Keratinocyte (primary cell): ENCODE measurements at regions not wholly inside any gene's neighbourhood (a gene's known extent, or its start where the extent isn't known, plus 50 kb on each side); places are given as distances from the start of the nearest gene placed in this dataset.

Experiments used
- DNase-seq: peaks from one replicate; pipeline ENCODE4 v3.0.0-alpha.2; 2011; ENCODE audit warnings: low read depth, missing footprints, low spot score
- FAIRE-seq: peaks from 2 replicates; lab custom pipeline; 2011; peaks lifted over from hg19 to GRCh38; lab: Jason Lieb, UNC
- H2AFZ ChIP-seq: 2 replicates; pipeline ENCODE4 v1.6.0; 2012; ENCODE audit warnings: low read length, control low read depth, inconsistent platforms; ENCODE audit not compliant: control insufficient read depth
- H3K27ac ChIP-seq: 2 replicates; pipeline ENCODE4 v1.5.1; 2011; ENCODE audit warnings: low read length; ENCODE audit not compliant: control insufficient read depth, insufficient read depth
- H3K27me3 ChIP-seq: 3 replicates; pipeline ENCODE4 v1.6.0; 2011; ENCODE audit warnings: low read length; ENCODE audit not compliant: control insufficient read depth, insufficient read depth; ENCODE audit errors: extremely low read depth
- H3K36me3 ChIP-seq, 2 experiments: 2 replicates in 1 of 2; 3 replicates in 1 of 2; pipeline ENCODE4 v1.5.1; 2011; ENCODE audit warnings: low read length in 2 of 2, mild to moderate bottlenecking in 1 of 2; ENCODE audit not compliant: control insufficient read depth in 2 of 2, insufficient read depth in 2 of 2; ENCODE audit errors: extremely low read depth in 1 of 2
- H3K4me1 ChIP-seq: 3 replicates; pipeline ENCODE4 v1.5.1; 2011; ENCODE audit warnings: low read length; ENCODE audit not compliant: control insufficient read depth, insufficient read depth; ENCODE audit errors: extremely low read depth
- H3K4me2 ChIP-seq: 3 replicates; pipeline ENCODE4 v1.6.0; 2011; ENCODE audit warnings: low read depth, low read length; ENCODE audit not compliant: control insufficient read depth, insufficient read depth; ENCODE audit errors: extremely low read depth
- H3K4me3 ChIP-seq, 3 experiments: fragments of 200-600 bp in 1 of 3; sonication (generic) in 1 of 3; 2 replicates in 2 of 3; 3 replicates in 1 of 3; pipeline ENCODE4 v1.5.1; 2011 to 2016; ENCODE audit warnings: low read length in 3 of 3, mild to moderate bottlenecking in 3 of 3, control low read depth in 2 of 3, inconsistent platforms in 1 of 3, low read depth in 1 of 3, mixed read lengths in 1 of 3, mixed run types in 1 of 3, moderate library complexity in 1 of 3; ENCODE audit not compliant: control insufficient read depth in 2 of 3, insufficient read depth in 2 of 3; ENCODE audit errors: extremely low read depth in 1 of 3
- H3K79me2 ChIP-seq: 2 replicates; pipeline ENCODE4 v1.6.0; 2012; ENCODE audit warnings: low read length; ENCODE audit not compliant: control insufficient read depth, insufficient read depth
- H3K9ac ChIP-seq: 3 replicates; pipeline ENCODE4 v1.6.0; 2011; ENCODE audit warnings: low read length; ENCODE audit not compliant: control insufficient read depth, insufficient read depth; ENCODE audit errors: extremely low read depth
- H3K9me1 ChIP-seq: 3 replicates; pipeline ENCODE4 v1.6.0; 2011; ENCODE audit warnings: low read length; ENCODE audit not compliant: control insufficient read depth, insufficient read depth; ENCODE audit errors: extremely low read depth
- H3K9me3 ChIP-seq: 2 replicates; pipeline ENCODE4 v1.5.1; 2012; ENCODE audit warnings: low read depth, low read length; ENCODE audit not compliant: control insufficient read depth
- H4K20me1 ChIP-seq: 3 replicates; pipeline ENCODE4 v1.6.0; 2011; ENCODE audit warnings: low read length; ENCODE audit not compliant: control insufficient read depth, insufficient read depth; ENCODE audit errors: extremely low read depth
- EZH2 ChIP-seq: IDR thresholded peaks from one replicate; pipeline ENCODE4 v1.6.1; 2012; ENCODE audit warnings: inconsistent platforms, mild to moderate bottlenecking, low read length, moderate library complexity
- dilution Hi-C: fragments of 300-500 bp; cut with MboI; formaldehyde crosslinking; loops from one replicate; pipeline ENCODE4 v1.7.0; 2020; ENCODE audit warnings: low sequenced_read_pairs; ENCODE audit not compliant: extremely low pct_ligation_motif_present
- TF ChIP-seq, protein P1 (sequence below), 3 experiments: IDR thresholded peaks in 1 of 3; conservative IDR thresholded peaks in 1 of 3; optimal IDR thresholded peaks in 1 of 3; 2 replicates in 2 of 3; 3 replicates in 1 of 3; pipeline versions ENCODE3 to v1.5.1; 2011; ENCODE audit warnings: low read length in 3 of 3, mild to moderate bottlenecking in 3 of 3, moderate library complexity in 2 of 3, control low read depth in 1 of 3, inconsistent platforms in 1 of 3; ENCODE audit not compliant: insufficient read depth in 2 of 3; ENCODE audit errors: extremely low read depth in 1 of 3

DNA sequence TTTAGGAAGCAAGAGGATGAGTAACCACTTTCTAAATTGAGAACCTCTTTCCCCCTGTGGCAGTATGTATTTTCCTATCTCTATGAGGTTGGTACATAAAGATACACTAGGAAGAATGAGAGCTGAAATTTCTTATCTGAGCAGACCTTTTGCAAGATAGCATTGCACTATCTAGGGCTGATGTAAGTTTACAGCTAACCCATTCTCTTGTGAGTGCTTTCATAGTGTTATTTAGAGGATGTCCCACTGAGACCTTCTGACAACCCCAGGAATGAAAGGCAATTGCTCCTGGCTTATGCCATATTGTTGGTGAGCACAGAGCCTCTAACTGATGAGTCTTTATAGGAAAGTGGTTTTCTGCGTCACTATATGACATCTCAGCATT lies 1209.3 kb upstream of the CDH6 start:
- dilution Hi-C loops, result no loop called here
- Histone ChIP-seq H3K27ac (no peak overlapping the region), H3K4me2 (no peak overlapping the region), H2AFZ (no peak overlapping the region), H3K36me3 (no peaks in the 10 kb centered on the region), H3K9me1 (no peaks in the 10 kb centered on the region), H3K79me2 (no peaks in the 10 kb centered on the region), H3K9ac (no peak overlapping the region), H3K4me3 (no peak overlapping the region), H3K4me1 (no peaks in the 10 kb centered on the region), H4K20me1 (no peaks in the 10 kb centered on the region), H3K27me3 (no peaks in the 10 kb centered on the region), H3K9me3 (no peaks in the 10 kb centered on the region)
- no peak for DNase-seq
- no peak for FAIRE-seq
- TF ChIP-seq, protein P1, sequence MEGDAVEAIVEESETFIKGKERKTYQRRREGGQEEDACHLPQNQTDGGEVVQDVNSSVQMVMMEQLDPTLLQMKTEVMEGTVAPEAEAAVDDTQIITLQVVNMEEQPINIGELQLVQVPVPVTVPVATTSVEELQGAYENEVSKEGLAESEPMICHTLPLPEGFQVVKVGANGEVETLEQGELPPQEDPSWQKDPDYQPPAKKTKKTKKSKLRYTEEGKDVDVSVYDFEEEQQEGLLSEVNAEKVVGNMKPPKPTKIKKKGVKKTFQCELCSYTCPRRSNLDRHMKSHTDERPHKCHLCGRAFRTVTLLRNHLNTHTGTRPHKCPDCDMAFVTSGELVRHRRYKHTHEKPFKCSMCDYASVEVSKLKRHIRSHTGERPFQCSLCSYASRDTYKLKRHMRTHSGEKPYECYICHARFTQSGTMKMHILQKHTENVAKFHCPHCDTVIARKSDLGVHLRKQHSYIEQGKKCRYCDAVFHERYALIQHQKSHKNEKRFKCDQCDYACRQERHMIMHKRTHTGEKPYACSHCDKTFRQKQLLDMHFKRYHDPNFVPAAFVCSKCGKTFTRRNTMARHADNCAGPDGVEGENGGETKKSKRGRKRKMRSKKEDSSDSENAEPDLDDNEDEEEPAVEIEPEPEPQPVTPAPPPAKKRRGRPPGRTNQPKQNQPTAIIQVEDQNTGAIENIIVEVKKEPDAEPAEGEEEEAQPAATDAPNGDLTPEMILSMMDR (optimal IDR thresholded peaks at IDR 0.05 in 1 of 3, IDR thresholded peaks at IDR 0.05 in 1 of 3, conservative IDR thresholded peaks at IDR 0.05 in 1 of 3; ENCODE audit: extremely low read depth in 1 of 3, insufficient read depth in 2 of 3, low read length in 3 of 3), result no peak
- TF ChIP-seq EZH2, result no peak

DNA sequence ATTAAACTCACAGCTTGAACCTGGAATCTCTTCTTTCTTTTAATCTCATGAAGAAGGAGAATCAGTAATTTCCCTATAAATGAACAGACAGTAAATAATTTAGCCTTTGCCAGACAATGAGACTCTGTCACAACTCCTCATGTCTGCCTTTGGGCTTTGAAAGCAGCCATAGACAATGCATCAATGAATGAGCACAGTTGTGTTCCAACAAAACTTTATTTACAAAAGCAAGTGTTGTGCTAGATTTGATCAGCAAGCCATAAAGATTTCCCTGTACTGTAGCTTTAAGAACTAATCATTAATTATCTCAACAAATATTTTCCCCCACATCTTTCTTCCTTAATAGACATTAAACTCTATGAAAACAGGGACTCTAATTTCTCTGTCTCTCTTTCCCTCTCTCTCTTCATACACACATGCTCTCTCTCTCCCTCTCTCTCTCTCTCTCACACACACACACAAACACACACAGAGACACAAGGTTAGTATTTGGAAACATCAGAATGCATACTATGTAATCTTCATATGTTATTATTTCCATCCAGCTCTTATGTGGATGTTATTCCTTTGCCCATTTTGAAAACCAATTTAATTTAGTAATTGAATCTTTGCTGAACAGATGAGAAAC lies 1209.8 kb upstream of the CDH6 start:
- Histone ChIP-seq H3K4me3 (no peak overlapping the region), H3K9ac (no peak overlapping the region), H3K4me1 (no peaks in the 10 kb centered on the region), H3K4me2 (no peak overlapping the region), H4K20me1 (no peaks in the 10 kb centered on the region), H3K36me3 (no peaks in the 10 kb centered on the region), H3K27ac (no peak overlapping the region), H2AFZ (no peak overlapping the region), H3K9me1 (no peaks in the 10 kb centered on the region), H3K9me3 (no peaks in the 10 kb centered on the region), H3K27me3 (no peaks in the 10 kb centered on the region), H3K79me2 (no peaks in the 10 kb centered on the region)
- no peak for FAIRE-seq
- no peak for DNase-seq
- dilution Hi-C loops, result no loop called here
- TF ChIP-seq, protein P1 (optimal IDR thresholded peaks at IDR 0.05 in 1 of 3, IDR thresholded peaks at IDR 0.05 in 1 of 3, conservative IDR thresholded peaks at IDR 0.05 in 1 of 3; ENCODE audit: extremely low read depth in 1 of 3, insufficient read depth in 2 of 3, low read length in 3 of 3), result no peak
- no peak for TF ChIP-seq EZH2
